Activated CD8-positive, alpha-beta memory T cell treated with anti-CD3 and anti-CD28 coated beads, Interleukin-2, amount 10 ng/mL, durations not matched to agents 7 days and 5 days (primary cell): ENCODE measurements at regions not wholly inside any gene's neighbourhood (a gene's known extent, or its start where the extent isn't known, plus 50 kb on each side); places are given as distances from the start of the nearest gene placed in this dataset.
A peak's percentile ranks its signal among the peaks of the same experiment; 100 is the strongest.

ENCODE experiments used
- ATAC-seq: fragments of 150-1000 bp; cut with Tn5 transposase; one replicate; pipeline ENCODE4 v1.10.0; 2021; ENCODE audit warnings: moderate library complexity
- CTCF ChIA-PET: fragments of 350-600 bp; sonication (Branson Sonifier 250); formaldehyde crosslinking; loops from one replicate; lab custom pipeline; 2021; ENCODE audit warnings: antibody characterized with exemption; lab: Charles Lee
- DNase-seq: peaks from one replicate; pipeline ENCODE4 v3.0.0-alpha.2; 2020
- H3K27ac Mint-ChIP-seq: one replicate; pipeline ENCODE4 v1.8.0; 2021; ENCODE audit warnings: mild to moderate bottlenecking, mixed read lengths
- H3K27me3 Mint-ChIP-seq: one replicate; pipeline ENCODE4 v1.8.0; 2021; ENCODE audit warnings: mixed read lengths
- H3K36me3 Mint-ChIP-seq: one replicate; pipeline ENCODE4 v1.8.0; 2021; ENCODE audit warnings: mild to moderate bottlenecking, mixed read lengths
- H3K4me1 Mint-ChIP-seq: one replicate; pipeline ENCODE4 v1.8.0; 2021; ENCODE audit warnings: mixed read lengths
- H3K4me3 Mint-ChIP-seq: one replicate; pipeline ENCODE4 v1.8.0; 2021; ENCODE audit warnings: mild to moderate bottlenecking, moderate library complexity, mixed read lengths
- H3K9me3 Mint-ChIP-seq: one replicate; pipeline ENCODE4 v1.8.0; 2022; ENCODE audit warnings: low read depth, mixed read lengths

GRCh38 chr17:34199454-34199853, 55.6 kb upstream of the CCL2 start:
- Mint-ChIP-seq H3K27me3 (peaks cover 69% of the 10 kb centered on the region), H3K9me3 (no peaks in the 10 kb centered on the region), H3K4me3 (no peak overlapping the region), H3K36me3 (no peaks in the 10 kb centered on the region), H3K4me1 (peaks cover 27% of the 10 kb centered on the region), H3K27ac (no peak overlapping the region)
- CTCF ChIA-PET = interaction anchor here (0.7 to 6.8 kb wide), 2 partner anchors 31 to 163 kb away, joined by 3 to 262 read pairs; partner anchors contain the start of gene CCL1
- ATAC-seq = no peak
- DNase-seq = no peak

- CTCF ChIA-PET = interaction anchor here (0.8 to 6.8 kb wide), 23 partner anchors 9 to 422 kb away, joined by 3 to 262 read pairs (median 4); partner anchors contain the start of genes CCL1, CCL13 and TMEM132E
- Mint-ChIP-seq H3K27me3 (peaks cover 72% of the 10 kb centered on the region), H3K4me1 (peaks cover 27% of the 10 kb centered on the region)
These were observed 55.1 kb upstream of the CCL2 start for GRCh38 chr17:34199932-34200534.

GRCh38 chr17:34201225-34201624, 53.9 kb upstream of the CCL2 start:
- peak; percentile 47 for DNase-seq
- peak overlapping the region; percentile 4 for H3K4me3 Mint-ChIP-seq
- peaks cover 27% of the 10 kb centered on the region for H3K4me1 Mint-ChIP-seq

More at GRCh38 chr17:34199932-34200534, 55.1 kb upstream of the CCL2 start:
- DNase-seq (peak; percentile 81), ATAC-seq (peak; percentile 77)
- Mint-ChIP-seq H3K36me3 (peaks cover 2% of the 10 kb centered on the region), H3K4me3 (no peak overlapping the region), H3K9me3 (peaks cover 3% of the 10 kb centered on the region), H3K27ac (no peak overlapping the region)

GRCh38 chr17:34201767-34202166, 53.3 kb upstream of the CCL2 start:
- Mint-ChIP-seq H3K27me3 (peaks cover 70% of the 10 kb centered on the region), H3K4me3 (no peak overlapping the region), H3K27ac (peak overlapping the region; percentile 39), H3K9me3 (peaks cover 4% of the 10 kb centered on the region), H3K36me3 (peaks cover 8% of the 10 kb centered on the region), H3K4me1 (peaks cover 27% of the 10 kb centered on the region)
- DNase-seq = peak; percentile 44
- ATAC-seq = peak; percentile 77
- CTCF ChIA-PET = interaction anchor here (0.6 to 6.8 kb wide), 9 partner anchors 30 to 318 kb away, joined by 3 to 262 read pairs (median 8); partner anchors contain the start of genes CCL1 and CCL13

More at GRCh38 chr17:34201225-34201624, 53.9 kb upstream of the CCL2 start:
- ATAC-seq = peak; percentile 28
- Mint-ChIP-seq H3K27ac (peak overlapping the region; percentile 39), H3K27me3 (peaks cover 73% of the 10 kb centered on the region), H3K36me3 (peaks cover 6% of the 10 kb centered on the region), H3K9me3 (peaks cover 4% of the 10 kb centered on the region)
- CTCF ChIA-PET = interaction anchor here (0.9 to 6.8 kb wide), 21 partner anchors 10 to 378 kb away, joined by 3 to 262 read pairs (median 4); partner anchors contain the start of genes CCL1, CCL13 and TMEM132E

GRCh38 chr17:34203018-34203638, 52.0 kb upstream of the CCL2 start:
- H3K9me3 Mint-ChIP-seq = peaks cover 7% of the 10 kb centered on the region
- peaks cover 37% of the 10 kb centered on the region for H3K4me1 Mint-ChIP-seq
- no peak for ATAC-seq
- H3K27ac Mint-ChIP-seq = no peak overlapping the region
- DNase-seq = no peak
- CTCF ChIA-PET = interaction anchor here (1.4 to 6.8 kb wide), 4 partner anchors 32 to 194 kb away, joined by 3 to 262 read pairs (median 22); partner anchors contain the start of genes CCL1 and CCL13
- H3K27me3 Mint-ChIP-seq = peaks cover 67% of the 10 kb centered on the region
- peaks cover 10% of the 10 kb centered on the region for H3K36me3 Mint-ChIP-seq
- no peak overlapping the region for H3K4me3 Mint-ChIP-seq

GRCh38 chr17:34204402-34204801, 50.7 kb upstream of the CCL2 start:
- DNase-seq (no peak), ATAC-seq (no peak)
- Mint-ChIP-seq H3K27me3 (peaks cover 66% of the 10 kb centered on the region), H3K36me3 (peaks cover 10% of the 10 kb centered on the region), H3K4me1 (peaks cover 37% of the 10 kb centered on the region), H3K4me3 (no peak overlapping the region), H3K27ac (no peak overlapping the region), H3K9me3 (peaks cover 8% of the 10 kb centered on the region)
- CTCF ChIA-PET = interaction anchor here (6.8 kb wide), 1 partner anchor 158 kb away, joined by 262 read pairs; the partner anchor contains the start of gene CCL1
